HG03439 (cell line): ENCODE measurements at regions not wholly inside any gene's neighbourhood (a gene's known extent, or its start where the extent isn't known, plus 50 kb on each side); places are given as distances from the start of the nearest gene placed in this dataset.
"Not testable (repeated sequence)": the region's sequence is repeated elsewhere in the genome, so short reads cannot be mapped to it uniquely, and the experiment has no call there.

ENCODE experiments used
- ATAC-seq: cut with Tn5 transposase; IDR thresholded peaks from one replicate; pipeline ENCODE4 v1.9.1; 2021; ENCODE audit warnings: mild to moderate bottlenecking, moderate library complexity; ENCODE audit not compliant: unreplicated experiment

DNA sequence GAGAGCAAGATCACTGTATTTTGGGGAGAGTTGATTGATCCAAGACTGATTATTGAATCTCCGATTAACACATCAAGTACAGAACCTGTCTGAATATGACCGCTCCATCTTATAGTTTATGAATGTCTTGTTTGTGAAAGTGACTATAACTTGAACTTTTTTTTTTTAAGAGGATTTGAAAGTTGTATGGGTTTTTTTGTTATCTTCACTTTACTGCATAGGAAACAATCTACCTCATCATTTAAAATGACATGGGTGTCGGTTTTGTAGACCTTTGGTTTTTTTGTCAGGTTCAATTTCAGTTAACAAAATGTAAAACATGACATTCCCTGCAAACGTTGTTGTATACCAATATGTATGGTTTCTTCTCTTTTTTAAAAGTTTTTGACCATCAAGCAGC, 103.0 kb upstream of the NUDT6 start:
- no peak for ATAC-seq

DNA sequence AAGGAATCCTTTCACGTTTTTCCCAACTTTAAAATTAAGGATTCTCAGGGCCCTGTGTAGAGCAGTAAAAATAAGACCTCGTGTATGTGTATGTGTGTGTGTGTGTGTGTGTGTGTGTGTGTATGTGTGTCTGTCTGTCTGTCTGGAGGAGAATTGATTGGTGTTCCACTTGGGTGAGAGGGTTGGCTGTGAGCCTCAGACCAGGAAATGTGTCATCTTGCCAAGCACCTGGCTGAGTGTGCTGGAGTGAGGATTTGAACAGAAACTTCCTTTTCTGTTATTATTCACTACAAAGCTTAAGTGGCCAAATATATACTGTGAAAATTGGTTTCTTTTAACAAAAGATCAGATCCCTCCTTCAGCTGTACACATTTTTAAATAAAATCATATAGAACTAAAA, 103.6 kb upstream of the NUDT6 start:
- not testable (repeated sequence) for ATAC-seq

GRCh38 chr4:123031664-123032063, 109.3 kb upstream of the NUDT6 start:
- no peak for ATAC-seq

DNA sequence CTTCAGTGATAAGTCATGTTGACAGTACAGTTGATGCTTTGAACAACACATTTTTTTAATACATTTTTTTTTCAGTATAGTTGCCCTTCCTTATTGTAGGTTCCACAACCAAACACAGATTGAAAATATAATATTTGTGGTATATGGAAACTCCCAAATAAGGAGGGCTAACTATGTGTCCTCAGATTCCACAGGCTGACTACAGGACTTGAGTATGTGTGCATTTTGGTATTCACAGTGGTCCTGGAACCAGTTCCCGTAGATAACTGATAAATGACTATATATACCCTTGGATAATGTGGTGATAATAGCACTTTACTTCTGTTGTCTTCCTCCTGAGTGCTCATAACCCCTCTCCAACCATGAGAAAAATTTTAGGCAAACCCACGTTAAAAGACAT, 111.6 kb upstream of the NUDT6 start:
- no peak for ATAC-seq

DNA sequence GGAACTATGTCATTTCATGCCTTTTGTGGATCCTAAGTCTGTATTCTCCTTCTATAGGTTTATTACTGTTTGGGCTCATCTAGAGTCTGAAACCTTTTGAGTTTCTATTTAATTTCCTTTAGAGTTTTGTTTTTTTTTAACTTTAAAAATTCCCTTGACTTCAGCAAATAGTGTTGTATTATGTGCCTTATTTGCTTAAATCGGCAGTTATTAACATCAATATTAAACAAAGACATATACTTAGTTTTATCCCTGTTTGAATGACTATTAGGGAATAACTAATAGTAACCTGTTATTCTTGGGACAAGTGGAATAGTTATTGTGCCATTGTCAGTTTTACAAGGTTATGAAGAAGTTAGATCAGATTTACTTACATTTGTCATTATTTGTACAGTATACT, 112.8 kb upstream of the NUDT6 start:
- ATAC-seq, result no peak

GRCh38 chr4:123037804-123038203, 115.4 kb upstream of the NUDT6 start:
- no peak for ATAC-seq

DNA sequence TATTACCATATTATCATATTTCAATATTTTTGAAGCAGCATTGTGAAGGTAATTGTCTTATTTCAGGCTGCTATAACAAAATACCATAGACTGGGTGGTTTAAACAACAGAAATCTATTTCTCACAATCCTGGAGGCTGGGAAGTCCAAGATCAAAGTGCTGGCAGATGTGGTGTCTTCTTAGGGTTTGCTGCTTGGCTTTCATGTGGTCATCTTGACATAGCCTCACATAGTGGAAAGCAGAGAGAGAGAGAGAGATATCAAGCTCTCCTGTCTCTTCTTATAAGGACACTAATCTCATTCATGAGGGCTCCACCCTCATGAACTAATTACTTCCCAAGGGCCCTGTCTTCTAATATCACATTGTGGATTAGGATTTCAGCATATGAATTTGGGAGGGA, 119.7 kb upstream of the NUDT6 start:
- ATAC-seq, result no peak

DNA sequence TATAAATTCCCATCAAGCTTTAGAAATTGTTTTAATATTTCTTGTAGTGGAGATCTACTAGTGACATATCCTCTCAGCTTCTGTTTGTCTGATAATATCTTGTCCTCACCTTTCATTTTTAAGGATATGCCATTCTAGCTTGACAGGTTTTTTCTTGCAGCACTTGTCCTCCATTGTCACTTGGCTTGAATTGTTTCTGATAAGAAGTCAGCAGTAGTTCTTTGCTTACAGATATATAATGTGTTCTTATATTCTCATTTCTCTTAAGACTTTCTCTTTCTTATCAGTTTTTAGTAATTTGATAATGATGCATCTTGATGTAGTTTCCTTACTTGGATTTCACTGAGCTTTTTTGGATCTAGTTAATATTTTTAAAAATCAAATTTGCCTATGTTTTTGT, 120.6 kb upstream of the NUDT6 start:
- no peak for ATAC-seq

- ATAC-seq, result no peak
These were observed 121.5 kb upstream of the NUDT6 start for GRCh38 chr4:123043793-123044425.

GRCh38 chr4:123046096-123046495, 123.7 kb upstream of the NUDT6 start:
- no peak for ATAC-seq

DNA sequence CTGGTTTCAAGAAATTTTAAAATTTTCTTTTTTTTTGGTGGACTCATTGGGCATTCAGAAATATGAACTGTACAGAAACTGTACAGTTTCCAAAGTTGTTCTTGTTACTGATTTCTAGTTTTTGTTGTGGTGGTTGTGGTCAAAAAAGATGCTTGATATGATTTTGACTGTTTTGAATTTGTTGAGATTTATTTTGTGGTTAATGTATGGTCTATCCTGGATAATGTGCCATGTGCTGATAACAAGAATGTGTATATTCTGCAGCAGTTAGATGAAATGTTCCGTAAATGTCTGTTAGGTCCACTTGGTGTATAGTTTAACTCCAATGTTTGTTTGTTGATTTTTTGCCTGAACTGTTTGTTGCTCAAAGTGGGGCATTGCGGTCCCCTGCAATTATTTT, 127.6 kb upstream of the NUDT6 start:
- ATAC-seq, result no peak

GRCh38 chr4:123052007-123052406, 129.6 kb upstream of the NUDT6 start:
- no peak for ATAC-seq

DNA sequence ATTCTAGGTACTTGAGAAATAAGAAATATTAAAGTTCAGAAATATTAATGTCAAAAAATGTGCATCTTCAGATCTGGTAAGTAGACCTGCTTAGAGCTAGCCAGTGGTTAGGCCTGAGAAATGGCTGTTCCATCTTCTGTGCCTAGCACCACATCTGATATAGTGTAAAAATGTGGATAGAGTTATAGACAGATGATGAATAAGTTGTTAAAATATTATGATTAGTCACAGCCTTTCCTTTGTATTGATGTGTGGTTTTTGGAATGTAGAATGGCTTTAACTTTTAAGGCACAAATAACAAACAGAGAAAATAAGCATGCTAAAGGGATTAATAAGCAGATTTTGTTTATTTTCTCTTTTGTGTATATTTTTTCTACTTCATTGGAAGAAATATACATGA, 133.5 kb upstream of the NUDT6 start:
- ATAC-seq, result no peak

GRCh38 chr4:123060039-123060770, 137.8 kb upstream of the NUDT6 start:
- no peak for ATAC-seq

- ATAC-seq, result no peak
These were observed 142.0 kb upstream of the NUDT6 start for GRCh38 chr4:123064390-123064789.

DNA sequence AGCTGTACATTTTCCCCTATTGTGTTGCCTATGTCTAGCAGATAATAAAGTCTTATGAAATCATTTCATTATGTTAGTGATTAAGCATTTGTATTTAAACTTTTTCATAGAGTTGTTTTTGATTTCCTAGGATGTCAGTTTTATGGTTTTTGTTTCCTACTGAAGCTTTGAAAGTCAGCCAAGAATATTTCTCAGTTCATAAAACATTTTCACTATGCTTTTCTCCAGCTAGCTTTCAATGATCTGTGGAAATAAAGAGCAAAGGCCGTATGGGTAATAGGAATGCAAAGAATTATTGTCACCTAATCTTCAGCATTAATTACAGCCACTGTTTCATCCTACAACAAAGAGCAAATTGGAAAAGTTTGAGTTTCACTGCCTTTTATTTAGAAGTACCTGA, 145.7 kb upstream of the NUDT6 start:
- no peak for ATAC-seq

GRCh38 chr4:123072060-123072459, 149.7 kb upstream of the NUDT6 start:
- no peak for ATAC-seq

DNA sequence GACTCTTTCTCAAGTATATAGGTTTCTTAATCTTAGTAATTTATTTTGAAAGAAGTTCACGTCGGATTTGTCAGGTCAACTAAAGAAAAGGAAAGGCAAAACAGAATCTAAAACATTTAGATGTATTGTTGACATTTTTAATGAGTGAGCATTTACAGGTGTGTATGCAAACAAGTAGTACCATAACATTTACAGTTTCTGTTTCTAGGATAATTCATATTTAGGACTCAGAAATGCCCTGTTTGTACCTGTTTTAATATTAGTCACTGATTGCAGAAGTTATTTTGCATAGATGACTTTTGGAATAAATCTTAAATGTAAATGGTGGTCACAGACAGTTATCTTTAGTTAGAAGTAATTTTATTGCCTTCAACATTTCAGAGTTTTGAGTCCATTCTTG, 151.3 kb upstream of the NUDT6 start:
- ATAC-seq, result no peak

GRCh38 chr4:123077330-123077729, 154.9 kb upstream of the NUDT6 start:
- no peak for ATAC-seq

DNA sequence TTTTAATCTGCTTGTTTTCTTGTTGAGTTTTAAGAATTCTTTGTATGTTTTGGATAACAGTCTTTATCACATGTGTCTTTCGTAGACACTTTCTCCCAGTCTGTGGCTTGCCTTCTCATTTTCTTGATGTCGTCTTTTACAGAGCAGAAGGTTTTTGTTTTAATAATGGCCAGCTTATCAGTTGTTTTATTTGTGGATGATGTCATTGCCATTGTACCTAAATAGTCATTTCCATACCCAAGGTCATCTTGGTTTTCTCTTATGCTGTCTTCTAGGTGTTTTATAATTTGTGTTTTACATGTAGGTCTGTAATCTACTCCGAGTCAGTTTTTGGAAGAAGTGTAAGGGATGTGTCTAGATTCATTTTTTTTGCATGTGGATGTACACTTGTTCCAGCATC, 159.6 kb upstream of the NUDT6 start:
- ATAC-seq, result no peak

- ATAC-seq, result no peak
These were observed 161.2 kb upstream of the NUDT6 start for GRCh38 chr4:123083646-123084045.

DNA sequence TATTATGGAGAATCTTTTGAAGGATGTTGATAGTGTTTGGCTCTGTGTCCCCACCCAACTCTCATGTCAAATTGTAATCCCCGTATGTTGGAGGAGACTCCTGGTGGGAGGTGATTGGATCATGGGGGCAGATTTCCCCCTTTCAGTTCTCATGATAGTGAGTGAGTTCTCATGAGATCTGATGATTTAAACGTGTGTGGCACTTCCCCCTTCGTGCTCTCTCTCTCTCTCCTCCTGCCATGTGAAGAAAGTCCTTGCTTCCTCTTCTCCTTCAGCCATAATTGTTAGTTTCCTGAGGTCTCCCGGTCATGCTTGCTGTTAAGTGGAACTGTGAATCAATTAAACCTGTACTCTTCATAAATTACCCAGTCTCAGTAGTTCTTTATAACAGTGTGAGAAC, 166.1 kb upstream of the NUDT6 start:
- ATAC-seq, result no peak

- no peak for ATAC-seq
These were observed 168.5 kb upstream of the NUDT6 start for GRCh38 chr4:123090886-123091285.
